NCI-H146 (cell line): ENCODE measurements at regions not wholly inside any gene's neighbourhood (a gene's known extent, or its start where the extent isn't known, plus 50 kb on each side); places are given as distances from the start of the nearest gene placed in this dataset.

Experiments used
- DNase-seq: peaks from one replicate; lab custom pipeline; 2025; lab: John Stamatoyannopoulos, UW

DNA sequence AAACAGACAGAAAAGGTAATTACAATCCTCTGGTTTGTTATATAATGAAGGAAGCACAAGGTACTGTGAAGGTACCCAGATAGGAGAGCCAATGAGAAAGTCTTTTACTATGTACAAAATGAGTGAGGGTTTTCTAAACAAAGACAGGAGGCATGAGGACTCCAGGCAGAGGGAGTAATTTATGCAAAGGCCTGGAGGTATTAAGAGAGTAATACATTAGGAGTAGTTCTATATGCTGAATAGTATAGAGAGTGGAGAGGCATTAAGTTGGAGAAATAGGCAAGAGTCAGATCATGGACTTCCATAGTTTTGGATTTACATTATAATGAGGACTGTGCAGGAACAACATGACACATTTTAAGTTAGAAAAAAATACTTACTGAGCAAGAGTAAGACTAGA is 216.0 kb downstream of the SCG2 start:
- no peak for DNase-seq

- DNase-seq, result no peak
Measured at GRCh38 chr2:223386984-223387383, 215.2 kb downstream of the SCG2 start.

- no peak for DNase-seq
Measured at GRCh38 chr2:223389624-223390023, 212.5 kb downstream of the SCG2 start.

- no peak for DNase-seq
Measured at GRCh38 chr2:223396993-223397392, 205.2 kb downstream of the SCG2 start.

DNA sequence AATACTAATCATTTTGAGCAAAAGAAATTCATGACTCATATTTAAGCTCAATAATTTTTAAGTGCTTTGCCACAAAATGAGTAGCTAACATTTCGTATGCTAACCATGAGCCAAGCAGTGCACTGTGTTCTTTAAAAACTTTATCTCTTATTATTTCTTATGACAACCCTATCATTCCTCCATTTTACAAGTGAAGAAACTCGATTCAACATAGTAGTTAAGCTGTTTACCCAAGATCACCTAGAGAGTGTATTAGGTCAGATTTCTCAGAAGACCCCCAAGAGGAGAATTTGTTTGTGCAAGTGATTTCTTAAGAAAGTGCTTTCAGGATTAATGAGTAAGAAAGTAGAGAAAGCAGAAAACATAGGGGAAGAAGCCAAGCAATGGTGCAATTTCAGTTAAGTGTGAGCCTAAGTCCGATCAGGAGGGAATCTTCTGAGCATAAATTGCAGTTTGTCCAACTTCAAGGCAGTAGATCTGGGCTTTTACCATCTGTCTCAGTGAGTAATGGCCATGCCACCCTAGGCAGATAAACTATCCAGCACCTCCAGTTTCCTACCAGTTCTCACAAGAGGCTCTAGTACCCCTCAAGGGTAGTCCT is 202.7 kb downstream of the SCG2 start:
- DNase-seq, result no peak

DNA sequence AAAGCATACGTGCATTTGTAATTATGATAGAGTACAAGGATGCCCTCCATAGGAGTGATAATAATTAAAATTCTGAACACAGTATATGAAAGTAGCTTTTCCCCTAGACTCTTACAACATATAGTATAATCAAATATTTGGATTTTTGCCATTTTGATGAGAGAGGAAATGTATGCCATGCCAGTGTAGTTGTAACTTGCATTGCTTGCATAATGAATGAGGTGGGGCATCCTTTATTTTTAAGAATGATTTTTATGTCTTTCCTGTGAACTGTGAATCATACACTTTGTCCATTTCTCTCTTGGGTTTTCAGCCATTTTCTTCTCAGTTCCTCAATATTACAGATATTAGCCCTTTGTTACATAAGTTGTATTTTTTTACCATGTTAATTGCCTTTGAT is 197.5 kb downstream of the SCG2 start:
- DNase-seq, result no peak

DNA sequence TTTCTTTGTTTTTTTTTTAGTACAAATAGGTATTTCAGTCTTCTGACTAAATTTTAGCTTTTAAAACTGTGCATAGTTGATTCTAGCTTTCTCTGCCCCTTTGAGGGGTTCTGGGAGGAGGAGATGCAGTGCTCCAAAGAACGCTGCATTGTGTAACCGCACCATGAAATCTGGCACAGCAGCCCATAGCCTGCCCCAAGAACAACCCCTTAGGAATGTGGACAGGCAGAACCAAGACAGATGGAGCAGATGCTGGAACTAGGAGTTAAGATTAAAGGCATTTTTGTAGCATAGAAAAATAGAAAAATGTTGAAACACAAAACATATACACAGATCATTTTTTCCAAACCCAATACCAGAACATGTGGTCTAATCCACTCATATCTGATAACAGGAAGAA is 187.5 kb downstream of the SCG2 start:
- DNase-seq, result no peak

DNA sequence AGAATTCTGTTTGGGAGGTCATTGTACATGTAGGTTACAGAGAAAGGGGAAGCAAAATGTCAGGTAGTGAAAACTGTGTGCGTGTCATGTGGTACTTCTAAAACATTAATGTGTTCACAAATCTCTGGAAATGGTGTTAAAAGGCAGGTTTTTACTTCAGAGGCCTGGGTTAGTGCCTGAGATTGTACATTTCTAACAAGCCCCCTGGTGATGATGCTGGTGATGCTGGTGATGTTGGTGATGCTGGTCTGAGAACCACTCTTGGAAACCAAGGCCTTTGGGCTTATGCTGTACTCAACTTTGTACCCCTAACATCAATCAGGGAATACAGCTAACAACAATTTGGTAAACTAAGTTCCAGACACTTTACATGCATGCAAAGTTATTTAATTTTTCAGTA is 187.1 kb downstream of the SCG2 start:
- no peak for DNase-seq

GRCh38 chr2:223416815-223417610 is 185.1 kb downstream of the SCG2 start:
- no peak for DNase-seq

DNA sequence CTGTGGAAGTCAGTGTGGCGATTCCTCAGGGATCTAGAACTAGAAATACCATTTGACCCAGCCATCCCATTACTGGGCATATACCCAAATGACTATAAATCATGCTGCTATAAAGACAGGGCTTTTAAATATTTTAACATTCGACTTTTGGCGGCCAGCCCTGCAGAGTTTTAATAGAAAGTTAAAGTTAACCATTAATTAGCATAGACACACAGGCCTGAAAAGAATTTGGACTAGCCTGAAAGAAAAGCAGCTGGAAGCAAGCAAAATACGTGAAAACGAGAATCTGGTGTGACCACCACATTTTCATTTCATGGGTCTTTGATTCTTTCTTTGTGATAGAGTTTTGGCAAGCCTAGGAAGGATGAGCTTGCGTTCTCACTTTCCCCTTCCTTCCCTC is 184.0 kb downstream of the SCG2 start:
- DNase-seq, result no peak

GRCh38 chr2:223418604-223419199 is 183.5 kb downstream of the SCG2 start:
- no peak for DNase-seq

- no peak for DNase-seq
Measured at GRCh38 chr2:223420048-223420447, 182.1 kb downstream of the SCG2 start.

GRCh38 chr2:223431479-223431878 is 170.7 kb downstream of the SCG2 start:
- DNase-seq, result no peak

DNA sequence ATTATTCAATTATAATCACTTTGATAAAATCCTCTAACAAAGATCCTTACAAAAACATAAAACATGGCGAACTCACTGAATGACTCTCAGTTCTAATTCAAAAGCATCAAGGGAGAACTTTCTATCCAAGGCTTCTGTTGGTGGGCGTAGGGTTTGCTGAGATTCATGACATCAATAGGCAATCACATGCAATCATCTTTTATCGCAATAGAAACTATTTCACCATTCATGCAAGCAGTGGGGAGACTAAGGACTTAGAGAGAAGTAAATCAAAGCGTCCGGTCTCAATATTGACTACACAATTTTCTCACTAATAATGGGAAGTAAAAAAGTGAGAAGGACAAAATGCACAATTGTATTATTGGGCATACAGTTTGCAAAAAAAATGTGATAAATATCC is 168.7 kb downstream of the SCG2 start:
- DNase-seq, result no peak

DNA sequence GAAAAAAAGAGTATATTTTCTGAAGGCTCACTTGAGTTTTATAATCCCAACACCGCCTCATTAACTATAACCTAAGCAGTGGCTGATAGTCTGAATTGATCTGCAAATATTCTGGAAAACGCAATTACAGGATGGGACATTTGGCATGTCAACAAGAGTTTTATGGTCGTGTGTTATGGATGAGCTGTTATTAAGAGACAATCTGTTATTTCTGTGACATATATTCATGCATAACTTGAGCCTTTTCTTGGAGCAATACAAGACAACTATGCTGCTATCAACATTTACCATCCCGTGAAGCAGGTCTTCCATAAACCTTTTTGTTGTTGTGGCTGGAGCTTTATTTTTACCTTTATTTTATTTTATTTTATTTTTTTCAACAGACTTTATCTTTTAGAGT is 164.4 kb downstream of the SCG2 start:
- DNase-seq, result no peak

GRCh38 chr2:223439184-223439583 is 163.0 kb downstream of the SCG2 start:
- DNase-seq, result no peak

GRCh38 chr2:223439786-223440185 is 162.4 kb downstream of the SCG2 start:
- DNase-seq, result no peak

GRCh38 chr2:223442847-223443246 is 159.3 kb downstream of the SCG2 start:
- no peak for DNase-seq

- no peak for DNase-seq
Measured at GRCh38 chr2:223450246-223450645, 151.9 kb downstream of the SCG2 start.

DNA sequence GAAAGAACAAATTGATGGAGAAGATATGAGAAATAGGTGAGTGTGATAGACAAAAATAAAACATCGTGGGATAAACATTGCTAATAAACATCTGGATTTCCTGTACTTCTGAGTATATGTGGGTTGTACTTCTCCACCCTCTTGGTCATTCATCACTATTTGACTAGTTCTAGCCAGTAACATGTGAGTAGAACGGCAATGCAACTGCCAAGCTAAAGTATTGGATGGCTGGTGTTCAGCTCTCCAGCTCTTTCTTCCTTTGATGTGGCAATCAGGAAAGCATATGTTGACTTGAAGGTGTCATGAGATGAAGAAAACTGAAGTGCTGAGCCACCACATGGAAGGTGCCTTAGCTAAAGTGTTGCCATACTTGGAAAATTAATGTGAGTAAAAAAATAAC is 144.9 kb downstream of the SCG2 start:
- DNase-seq, result no peak

GRCh38 chr2:223459328-223459939 is 142.7 kb downstream of the SCG2 start:
- DNase-seq, result peak; percentile 44

DNA sequence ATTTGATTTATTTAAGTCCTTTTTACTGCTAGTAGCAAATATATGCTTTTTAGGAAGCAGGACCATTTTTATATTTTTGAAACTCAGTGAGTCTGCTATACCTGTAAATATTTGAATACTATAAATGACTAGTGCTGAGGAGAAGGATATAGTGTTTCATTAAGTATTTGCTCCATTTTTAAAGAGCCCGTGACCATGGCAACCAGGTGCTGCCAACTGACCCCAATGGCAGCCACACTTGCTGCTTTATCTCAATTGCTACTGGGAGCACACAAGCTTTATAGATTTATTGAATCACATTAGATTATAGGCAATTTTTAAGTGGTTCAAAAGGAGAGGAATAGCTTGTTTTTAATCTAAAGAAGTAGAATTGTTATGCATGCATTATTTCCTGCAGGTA is 142.0 kb downstream of the SCG2 start:
- DNase-seq, result peak; percentile 86

GRCh38 chr2:223460774-223461211 is 141.4 kb downstream of the SCG2 start:
- peak; percentile 39 for DNase-seq
